Adrenal gland (tissue), 5 donors: ENCODE measurements at regions not wholly inside any gene's neighbourhood (a gene's known extent, or its start where the extent isn't known, plus 50 kb on each side); places are given as distances from the start of the nearest gene placed in this dataset.

Experiments used
- POLR2A ChIP-seq, 2 donors: fragments of 450-650 bp; IDR thresholded peaks; one replicate each; pipeline ENCODE4 v1.6.1; 2017; ENCODE audit warnings: antibody characterized with exemption in 2 of 2, mild to moderate bottlenecking in 2 of 2, moderate library complexity in 1 of 2
- TF ChIP-seq, protein P1 (sequence below), 6 experiments: fragments of 450-650 bp in 4 of 6; fragments of 200-600 bp in 2 of 6; sonication (generic) in 1 of 6; IDR thresholded peaks; 1 replicate in 5 of 6; 2 replicates in 1 of 6; pipeline versions ENCODE4 v1.5.1 to v1.8.0; 2016 to 2021; ENCODE audit warnings: antibody characterized with exemption in 6 of 6, mild to moderate bottlenecking in 2 of 6, moderate library complexity in 1 of 6
- donor health status: DM: no; HTN: no; CAD: no.

DNA sequence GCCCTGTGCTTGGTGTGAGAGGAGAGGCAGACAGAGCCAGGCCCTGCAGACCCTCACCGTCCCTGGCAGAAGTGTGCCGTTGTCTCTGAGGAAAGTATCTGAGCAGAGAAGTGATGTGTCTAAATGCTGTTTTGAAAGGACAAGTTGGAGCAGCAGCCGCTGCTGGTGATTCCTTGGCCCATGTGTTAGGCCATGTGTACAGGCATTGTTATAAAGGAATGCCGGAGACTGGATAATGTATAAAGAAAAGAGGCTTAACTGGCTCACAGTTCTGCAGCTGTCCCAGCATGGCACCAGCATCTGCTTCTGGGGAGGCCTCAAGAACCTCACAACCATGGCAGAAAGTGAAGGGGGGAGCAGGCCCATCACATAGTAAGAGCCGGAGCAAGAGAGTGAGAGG is 334.6 kb upstream of the ATP10A start:
- TF ChIP-seq, protein P1, sequence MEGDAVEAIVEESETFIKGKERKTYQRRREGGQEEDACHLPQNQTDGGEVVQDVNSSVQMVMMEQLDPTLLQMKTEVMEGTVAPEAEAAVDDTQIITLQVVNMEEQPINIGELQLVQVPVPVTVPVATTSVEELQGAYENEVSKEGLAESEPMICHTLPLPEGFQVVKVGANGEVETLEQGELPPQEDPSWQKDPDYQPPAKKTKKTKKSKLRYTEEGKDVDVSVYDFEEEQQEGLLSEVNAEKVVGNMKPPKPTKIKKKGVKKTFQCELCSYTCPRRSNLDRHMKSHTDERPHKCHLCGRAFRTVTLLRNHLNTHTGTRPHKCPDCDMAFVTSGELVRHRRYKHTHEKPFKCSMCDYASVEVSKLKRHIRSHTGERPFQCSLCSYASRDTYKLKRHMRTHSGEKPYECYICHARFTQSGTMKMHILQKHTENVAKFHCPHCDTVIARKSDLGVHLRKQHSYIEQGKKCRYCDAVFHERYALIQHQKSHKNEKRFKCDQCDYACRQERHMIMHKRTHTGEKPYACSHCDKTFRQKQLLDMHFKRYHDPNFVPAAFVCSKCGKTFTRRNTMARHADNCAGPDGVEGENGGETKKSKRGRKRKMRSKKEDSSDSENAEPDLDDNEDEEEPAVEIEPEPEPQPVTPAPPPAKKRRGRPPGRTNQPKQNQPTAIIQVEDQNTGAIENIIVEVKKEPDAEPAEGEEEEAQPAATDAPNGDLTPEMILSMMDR (IDR thresholded peaks at IDR 0.05) = no peak
- no peak for TF ChIP-seq POLR2A (IDR thresholded peaks at IDR 0.05)
